NCI-H146 (cell line): ENCODE measurements at regions not wholly inside any gene's neighbourhood (a gene's known extent, or its start where the extent isn't known, plus 50 kb on each side); places are given as distances from the start of the nearest gene placed in this dataset.
A peak's percentile ranks its signal among the peaks of the same experiment; 100 is the strongest.
"Not testable (repeated sequence)": the region's sequence is repeated elsewhere in the genome, so short reads cannot be mapped to it uniquely, and the experiment has no call there.

Experiments used
- DNase-seq: peaks from one replicate; lab custom pipeline; 2025; lab: John Stamatoyannopoulos, UW

- no peak for DNase-seq
These were observed 161.3 kb downstream of the KLF13 start for GRCh38 chr15:31487811-31488436.

GRCh38 chr15:31488437-31489204 is 162.0 kb downstream of the KLF13 start:
- peak; percentile 74 for DNase-seq

GRCh38 chr15:31489281-31489680 is 162.6 kb downstream of the KLF13 start:
- no peak for DNase-seq

- DNase-seq: peak; percentile 54
These were observed 163.4 kb downstream of the KLF13 start for GRCh38 chr15:31489801-31490646.

- no peak for DNase-seq
These were observed 168.2 kb downstream of the KLF13 start for GRCh38 chr15:31494786-31495185.

GRCh38 chr15:31495281-31495680 is 168.6 kb downstream of the KLF13 start:
- DNase-seq: no peak

GRCh38 chr15:31497838-31498237 is 171.2 kb downstream of the KLF13 start:
- no peak for DNase-seq

- DNase-seq: no peak
These were observed 171.7 kb downstream of the KLF13 start for GRCh38 chr15:31498329-31498728.

GRCh38 chr15:31498756-31499155 is 172.1 kb downstream of the KLF13 start:
- no peak for DNase-seq

GRCh38 chr15:31499236-31499952 is 172.8 kb downstream of the KLF13 start:
- no peak for DNase-seq

GRCh38 chr15:31499953-31500765 is 173.5 kb downstream of the KLF13 start:
- DNase-seq: no peak

GRCh38 chr15:31500766-31501449 is 174.3 kb downstream of the KLF13 start:
- DNase-seq: peak; percentile 75

GRCh38 chr15:31501536-31502157 is 175.0 kb downstream of the KLF13 start:
- DNase-seq: no peak

GRCh38 chr15:31502541-31503229 is 176.1 kb downstream of the KLF13 start:
- no peak for DNase-seq

- DNase-seq: no peak
These were observed 176.6 kb downstream of the KLF13 start for GRCh38 chr15:31503256-31503655.

GRCh38 chr15:31503758-31504461 is 177.3 kb downstream of the KLF13 start:
- DNase-seq: no peak

- DNase-seq: no peak
These were observed 177.8 kb downstream of the KLF13 start for GRCh38 chr15:31504462-31504839.

- DNase-seq: not testable (repeated sequence)
These were observed 180.9 kb downstream of the KLF13 start for GRCh38 chr15:31507573-31507972.

GRCh38 chr15:31508656-31509055 is 182.0 kb downstream of the KLF13 start:
- no peak for DNase-seq
